ENCODE measurements at regions not wholly inside any gene's neighbourhood (a gene's known extent, or its start where the extent isn't known, plus 50 kb on each side); places are given as distances from the start of the nearest gene placed in this dataset.
A peak's percentile ranks its signal among the peaks of the same experiment; 100 is the strongest.
"Not testable (repeated sequence)": the region's sequence is repeated elsewhere in the genome, so short reads cannot be mapped to it uniquely, and the experiment has no call there.

DNA sequence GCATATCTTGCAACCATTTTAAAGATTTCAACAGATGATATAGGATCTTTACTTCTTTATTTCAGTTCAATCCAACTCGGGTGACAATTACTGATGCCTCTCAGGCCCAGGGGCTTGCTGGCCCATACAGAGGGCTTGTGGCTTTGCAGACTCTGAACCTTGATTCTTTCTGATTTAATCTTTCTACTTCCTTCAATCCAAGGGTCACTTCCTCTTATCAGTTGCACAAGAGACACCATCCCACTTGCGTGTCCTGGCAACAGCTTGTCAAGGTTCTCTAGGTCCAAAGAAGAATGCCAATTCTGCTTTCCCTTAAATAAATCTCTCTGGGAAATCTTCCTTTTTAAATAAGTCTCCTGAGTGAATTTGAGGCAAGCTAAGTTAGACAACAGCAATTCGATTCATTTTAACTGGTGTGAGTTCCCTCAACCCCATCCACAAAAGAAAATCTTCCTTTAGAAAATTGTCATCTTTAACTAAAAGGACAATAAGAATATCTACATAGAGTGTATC, 75.1 kb upstream of the KIF2A start:
- DNase-seq (ENCODE audit: low spot score), result not testable (repeated sequence)

- no peak for DNase-seq (ENCODE audit: low spot score)
These were observed 74.4 kb upstream of the KIF2A start for GRCh38 chr5:62231576-62231975.

DNA sequence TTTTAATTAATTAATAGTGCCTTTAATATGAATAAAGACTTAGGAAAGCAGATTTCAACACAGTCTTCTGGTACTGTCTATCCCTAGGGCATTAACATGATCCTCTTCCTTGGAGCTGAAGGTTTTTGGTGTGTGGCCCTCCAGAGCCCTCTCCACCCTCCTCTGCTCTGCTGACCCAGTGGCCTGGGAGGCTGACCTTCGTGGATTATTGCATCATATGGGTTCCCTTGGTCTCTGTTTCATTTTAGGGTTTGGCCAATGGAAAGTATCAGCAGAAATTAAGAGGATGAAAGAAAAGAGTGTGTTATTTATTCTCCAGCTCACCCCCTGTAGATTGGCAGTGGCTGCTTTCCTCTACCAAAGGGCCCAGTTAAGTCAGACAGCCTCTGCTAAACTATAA, 73.8 kb upstream of the KIF2A start:
- DNase-seq (ENCODE audit: low spot score), result not testable (repeated sequence)

- DNase-seq (ENCODE audit: low spot score), result not testable (repeated sequence)
These were observed 72.6 kb upstream of the KIF2A start for GRCh38 chr5:62233083-62234046.

DNA sequence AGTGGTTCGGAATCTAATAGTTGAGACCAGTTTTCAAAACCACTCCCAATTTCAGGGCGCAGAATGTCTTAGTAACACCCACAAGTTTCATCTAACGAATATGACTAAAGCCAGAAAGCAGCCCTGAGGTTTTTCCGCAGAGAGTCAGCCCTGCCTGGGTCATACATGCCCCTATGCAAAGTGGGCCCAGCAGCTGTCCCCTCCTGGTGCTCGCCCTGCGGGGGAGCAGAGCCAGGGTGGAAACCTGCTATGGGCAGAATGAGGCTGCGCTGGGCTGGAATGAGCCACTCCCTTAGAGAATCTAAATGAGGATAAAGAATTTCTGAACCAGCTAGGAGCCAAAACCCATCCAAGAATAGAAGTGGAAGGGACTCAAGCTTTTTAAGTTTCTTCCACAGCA, 69.4 kb upstream of the KIF2A start:
- DNase-seq (ENCODE audit: low spot score), result not testable (repeated sequence)

- not testable (repeated sequence) for DNase-seq (ENCODE audit: low spot score)
These were observed 68.1 kb upstream of the KIF2A start for GRCh38 chr5:62237944-62238343.

GRCh38 chr5:62238584-62238983, 67.4 kb upstream of the KIF2A start:
- not testable (repeated sequence) for DNase-seq (ENCODE audit: low spot score)

DNA sequence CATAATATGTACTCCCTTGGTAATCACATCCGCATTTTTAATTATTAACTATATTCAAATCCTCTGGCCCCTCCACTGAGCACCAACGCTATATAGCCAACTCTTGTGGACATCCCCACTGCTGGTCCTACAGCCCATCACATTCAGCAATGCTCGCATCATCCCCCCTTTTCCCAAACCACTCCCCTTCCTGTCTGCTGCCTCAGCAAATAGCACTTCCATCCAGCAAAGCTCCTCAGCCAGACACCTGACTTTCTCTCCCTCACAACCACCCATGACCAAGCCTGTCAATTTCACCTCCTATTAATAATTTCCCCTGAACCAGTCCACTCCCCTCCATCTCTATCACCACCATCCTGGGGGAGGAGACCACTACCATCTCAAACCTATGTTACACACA, 65.5 kb upstream of the KIF2A start:
- DNase-seq (ENCODE audit: low spot score), result not testable (repeated sequence)

DNA sequence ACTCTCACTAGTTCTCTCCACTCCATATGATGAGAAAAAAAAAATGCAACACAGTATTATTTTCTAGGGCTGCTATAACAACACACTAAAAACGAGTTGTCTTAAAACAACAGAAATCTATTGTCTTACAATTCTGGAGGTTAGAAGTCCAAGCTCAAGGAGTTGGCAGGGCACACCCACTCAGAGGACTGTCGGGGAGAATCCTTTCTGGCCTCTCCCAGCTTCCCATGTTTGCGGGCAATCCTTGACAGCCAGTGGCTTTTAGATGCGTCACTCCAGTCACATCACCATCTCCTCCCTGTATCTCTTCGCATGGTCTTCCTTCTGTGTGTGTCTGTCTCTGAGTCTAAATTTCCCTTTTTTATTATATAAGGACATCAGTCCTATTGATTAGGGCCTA, 64.0 kb upstream of the KIF2A start:
- DNase-seq (ENCODE audit: low spot score), result not testable (repeated sequence)

- DNase-seq (ENCODE audit: low spot score), result not testable (repeated sequence)
These were observed 63.0 kb upstream of the KIF2A start for GRCh38 chr5:62243046-62243445.

DNA sequence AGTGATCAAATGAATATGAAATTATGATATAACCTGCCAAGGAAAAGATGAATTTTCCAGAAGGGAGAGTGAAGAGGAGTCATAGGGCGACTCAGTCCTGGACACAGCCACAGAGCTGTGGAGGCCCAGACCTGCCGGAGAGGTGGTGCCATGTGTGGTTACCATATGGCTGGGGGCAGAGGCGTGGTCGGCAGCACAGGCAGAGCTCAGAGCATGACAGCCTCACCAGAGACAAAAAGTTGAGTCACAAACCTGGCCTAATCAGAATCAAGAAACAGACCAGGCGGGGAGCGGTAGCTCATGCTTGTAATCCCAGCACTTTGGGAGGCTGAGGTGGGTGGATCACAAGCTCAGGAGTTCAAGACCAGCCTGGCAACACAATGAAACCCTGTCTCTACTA, 57.8 kb upstream of the KIF2A start:
- not testable (repeated sequence) for DNase-seq (ENCODE audit: low spot score)

DNA sequence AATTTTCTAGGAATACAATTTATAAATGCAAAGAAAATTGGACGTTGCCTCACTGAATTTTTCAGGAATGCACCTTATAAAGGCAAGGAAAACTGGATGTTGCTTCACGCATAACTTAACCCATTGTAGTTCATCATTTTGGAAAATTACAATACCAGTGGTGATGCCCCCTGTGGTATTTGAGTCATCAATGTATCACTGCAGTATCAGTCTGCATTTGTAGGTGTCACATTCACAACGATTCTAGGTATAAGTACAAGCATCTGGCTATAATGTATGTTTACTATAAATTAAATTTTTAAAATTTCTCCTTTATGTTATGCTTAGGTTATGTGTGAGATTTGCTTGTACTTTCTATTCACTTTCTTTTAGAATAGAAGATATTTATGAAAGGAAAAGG, 55.9 kb upstream of the KIF2A start:
- not testable (repeated sequence) for DNase-seq (ENCODE audit: low spot score)

- DNase-seq (ENCODE audit: low spot score), result not testable (repeated sequence)
These were observed 55.1 kb upstream of the KIF2A start for GRCh38 chr5:62250919-62251318.

GRCh38 chr5:62252519-62252918, 53.5 kb upstream of the KIF2A start:
- not testable (repeated sequence) for DNase-seq (ENCODE audit: low spot score)

- not testable (repeated sequence) for DNase-seq (ENCODE audit: low spot score)
These were observed 50.5 kb upstream of the KIF2A start for GRCh38 chr5:62255551-62255950.

DNA sequence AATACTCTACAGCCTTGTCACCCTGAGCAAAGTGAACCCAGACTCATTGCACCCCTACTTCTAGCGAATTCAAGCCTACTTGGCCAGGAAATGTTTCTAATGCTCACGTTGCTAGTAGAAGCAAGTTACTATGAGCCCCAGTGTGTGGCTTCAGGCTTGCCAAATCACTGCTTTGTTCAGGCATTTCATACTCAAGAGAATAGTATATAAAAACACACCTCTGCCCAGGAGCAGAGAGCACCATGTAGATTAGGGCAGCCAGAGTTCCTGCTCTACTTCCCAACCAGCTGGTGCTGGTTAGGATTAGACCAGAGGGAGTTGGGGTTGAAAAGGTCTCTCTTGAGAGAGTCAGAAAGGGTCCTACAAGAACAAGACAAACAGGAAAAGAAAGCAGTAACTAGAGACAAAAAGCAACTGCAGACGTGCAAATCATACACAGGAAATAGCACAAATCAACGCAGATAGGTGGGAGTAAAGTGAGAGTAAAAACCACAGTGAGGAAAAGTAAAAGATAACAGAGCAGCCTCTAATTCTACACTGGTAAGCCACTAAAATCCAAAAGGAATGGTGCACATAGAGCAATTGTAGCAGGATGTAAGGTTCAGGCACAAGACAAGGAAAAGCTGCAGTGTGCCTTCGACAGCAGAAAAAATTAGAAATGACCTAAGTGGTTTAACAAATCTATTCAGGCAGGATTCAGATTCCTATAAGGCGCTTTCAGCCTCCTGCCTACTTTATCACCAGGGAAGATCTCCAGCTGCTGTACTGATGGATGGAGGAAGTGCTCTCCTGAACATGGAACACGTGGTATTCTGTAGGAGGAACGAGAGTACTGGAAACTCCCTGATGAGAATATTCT, 49.6 kb upstream of the KIF2A start:
- DNase-seq (ENCODE audit: low spot score), result peak; percentile 34
